Spleen (tissue), 11 donors: ENCODE measurements at regions not wholly inside any gene's neighbourhood (a gene's known extent, or its start where the extent isn't known, plus 50 kb on each side); places are given as distances from the start of the nearest gene placed in this dataset.

Experiments used
- DNase-seq: peaks from one replicate; pipeline ENCODE4 v3.0.0-alpha.2; 2020
- H3K27ac ChIP-seq, 8 donors: fragments of 200-600 bp; sonication (generic) in 7 of 8; 1 replicate in 4 of 8; 2 replicates in 4 of 8; pipeline versions ENCODE4 v1.5.0 to v1.8.0; 2016 to 2021; ENCODE audit warnings: inconsistent platforms in 4 of 8, mild to moderate bottlenecking in 4 of 8, moderate library complexity in 1 of 8
- H3K27me3 ChIP-seq, 7 donors: fragments of 200-600 bp; sonication (generic) in 6 of 7; replicated peaks in 1 of 7; 1 replicate in 4 of 7; 2 replicates in 3 of 7; pipeline versions ENCODE4 v1.5.0 to v1.8.0; 2016 to 2021; ENCODE audit warnings: inconsistent platforms in 3 of 7, mild to moderate bottlenecking in 1 of 7
- H3K36me3 ChIP-seq, 6 donors: fragments of 200-600 bp; sonication (generic) in 5 of 6; 1 replicate in 4 of 6; 2 replicates in 2 of 6; pipeline versions ENCODE4 v1.5.0 to v1.8.0; 2016 to 2021; ENCODE audit warnings: inconsistent platforms in 2 of 6
- H3K4me1 ChIP-seq, 6 donors: fragments of 200-600 bp; sonication (generic) in 5 of 6; 1 replicate in 3 of 6; 2 replicates in 3 of 6; pipeline versions ENCODE4 v1.5.0 to v1.8.0; 2016 to 2021; ENCODE audit warnings: inconsistent platforms in 3 of 6
- H3K4me3 ChIP-seq, 8 donors: fragments of 200-600 bp; sonication (generic) in 7 of 8; 1 replicate in 4 of 8; 2 replicates in 4 of 8; pipeline versions ENCODE4 v1.5.0 to v1.8.0; 2016 to 2021; ENCODE audit warnings: inconsistent platforms in 4 of 8, mild to moderate bottlenecking in 4 of 8, moderate library complexity in 2 of 8
- H3K9me3 ChIP-seq, 8 donors: fragments of 200-600 bp; sonication (generic) in 7 of 8; 1 replicate in 4 of 8; 2 replicates in 4 of 8; pipeline versions ENCODE4 v1.5.0 to v1.8.0; 2016 to 2021; ENCODE audit warnings: inconsistent platforms in 4 of 8
- POLR2A ChIP-seq, 3 donors: fragments of 450-650 bp; IDR thresholded peaks; one replicate each; pipeline ENCODE4 v1.5.1; 2017; ENCODE audit warnings: antibody characterized with exemption in 3 of 3, mild to moderate bottlenecking in 1 of 3
- POLR2AphosphoS5 ChIP-seq, 3 donors: sonication (generic); formaldehyde crosslinking; IDR thresholded peaks; one replicate each; pipeline ENCODE4 v1.5.1; 2017; ENCODE audit warnings: antibody characterized with exemption in 3 of 3
- WGBS, 5 donors: extraction: QIAGEN DNeasy Blood & Tissue Kit in 3 of 5; methylation state at CpG; one replicate each; pipeline versions ENCODE4 v1.1.5 to v1.1.7; 2013 to 2018; 5-methylcytosine and 5-hydroxymethylcytosine counted together
- intact Hi-C: fragments of 100-400 bp; cut with DNase I; formaldehyde crosslinking; loops from one replicate; pipeline ENCODE4 v1.15.0; 2023; ENCODE audit warnings: low total_unique reads
- TF ChIP-seq, protein P1 (sequence below), 11 experiments: fragments of 200-600 bp in 7 of 11; fragments of 450-650 bp in 4 of 11; sonication (generic) in 4 of 11; IDR thresholded peaks in 8 of 11; conservative IDR thresholded peaks in 3 of 11; 1 replicate in 7 of 11; 2 replicates in 4 of 11; pipeline versions ENCODE4 v1.4.0 to v1.8.0; 2016 to 2021; ENCODE audit warnings: antibody characterized with exemption in 11 of 11, inconsistent platforms in 4 of 11, mild to moderate bottlenecking in 1 of 11
- donor health status: healthy with polysubstance abuse.
- donor health status: DM: no; HTN: no; CAD: no; lungs with moderate emphysema.
- donor health status: DM: no; HTN: no; CAD: no.
- donor health status: Bipolar disorder and iron deficiency.
- donor health status: healthy.
- donor health status: DM: no; HTN: no; CAD: no.
- donor health status: DM: yes; HTN: yes; CAD: no.

DNA sequence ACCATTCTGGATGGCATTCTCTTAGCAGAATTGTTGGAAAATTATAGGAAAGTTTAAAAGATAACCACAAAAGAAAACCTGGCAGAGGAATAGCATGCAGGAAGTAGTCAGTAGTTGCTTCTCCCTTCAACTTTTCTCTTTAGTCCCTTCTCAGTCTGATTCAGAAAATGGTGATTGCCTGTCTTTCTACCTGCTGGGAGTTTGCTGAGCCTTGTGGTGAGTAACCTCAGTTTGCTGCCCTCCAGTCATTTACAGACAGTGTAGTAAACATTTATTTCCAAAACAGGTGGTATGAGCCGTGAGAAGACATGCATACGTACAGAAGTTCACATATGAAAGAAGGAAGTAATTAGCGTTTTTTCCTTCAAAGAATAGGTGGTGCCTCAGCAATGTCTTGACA lies 224.7 kb upstream of the POU1F1 start:
- H3K4me1 ChIP-seq, result no peaks in the 10 kb centered on the region
- 48 to 78% (median 51%) methylated on average over 3 of the region's 3 CpGs for WGBS, 5 donors
- TF ChIP-seq POLR2AphosphoS5 (IDR thresholded peaks at IDR 0.05) (no peak), POLR2A (IDR thresholded peaks at IDR 0.05) (no peak)
- TF ChIP-seq, protein P1, sequence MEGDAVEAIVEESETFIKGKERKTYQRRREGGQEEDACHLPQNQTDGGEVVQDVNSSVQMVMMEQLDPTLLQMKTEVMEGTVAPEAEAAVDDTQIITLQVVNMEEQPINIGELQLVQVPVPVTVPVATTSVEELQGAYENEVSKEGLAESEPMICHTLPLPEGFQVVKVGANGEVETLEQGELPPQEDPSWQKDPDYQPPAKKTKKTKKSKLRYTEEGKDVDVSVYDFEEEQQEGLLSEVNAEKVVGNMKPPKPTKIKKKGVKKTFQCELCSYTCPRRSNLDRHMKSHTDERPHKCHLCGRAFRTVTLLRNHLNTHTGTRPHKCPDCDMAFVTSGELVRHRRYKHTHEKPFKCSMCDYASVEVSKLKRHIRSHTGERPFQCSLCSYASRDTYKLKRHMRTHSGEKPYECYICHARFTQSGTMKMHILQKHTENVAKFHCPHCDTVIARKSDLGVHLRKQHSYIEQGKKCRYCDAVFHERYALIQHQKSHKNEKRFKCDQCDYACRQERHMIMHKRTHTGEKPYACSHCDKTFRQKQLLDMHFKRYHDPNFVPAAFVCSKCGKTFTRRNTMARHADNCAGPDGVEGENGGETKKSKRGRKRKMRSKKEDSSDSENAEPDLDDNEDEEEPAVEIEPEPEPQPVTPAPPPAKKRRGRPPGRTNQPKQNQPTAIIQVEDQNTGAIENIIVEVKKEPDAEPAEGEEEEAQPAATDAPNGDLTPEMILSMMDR (IDR thresholded peaks at IDR 0.05 in 8 of 11, conservative IDR thresholded peaks at IDR 0.05 in 3 of 11), result no peak
- intact Hi-C loops, result no loop called here
- DNase-seq, result no peak
- H3K27me3 ChIP-seq, result no peaks in the 10 kb centered on the region
- H3K4me3 ChIP-seq, result no peak overlapping the region
- no peak overlapping the region for H3K27ac ChIP-seq
- H3K9me3 ChIP-seq, result no peaks in the 10 kb centered on the region
- H3K36me3 ChIP-seq, result no peaks in the 10 kb centered on the region

DNA sequence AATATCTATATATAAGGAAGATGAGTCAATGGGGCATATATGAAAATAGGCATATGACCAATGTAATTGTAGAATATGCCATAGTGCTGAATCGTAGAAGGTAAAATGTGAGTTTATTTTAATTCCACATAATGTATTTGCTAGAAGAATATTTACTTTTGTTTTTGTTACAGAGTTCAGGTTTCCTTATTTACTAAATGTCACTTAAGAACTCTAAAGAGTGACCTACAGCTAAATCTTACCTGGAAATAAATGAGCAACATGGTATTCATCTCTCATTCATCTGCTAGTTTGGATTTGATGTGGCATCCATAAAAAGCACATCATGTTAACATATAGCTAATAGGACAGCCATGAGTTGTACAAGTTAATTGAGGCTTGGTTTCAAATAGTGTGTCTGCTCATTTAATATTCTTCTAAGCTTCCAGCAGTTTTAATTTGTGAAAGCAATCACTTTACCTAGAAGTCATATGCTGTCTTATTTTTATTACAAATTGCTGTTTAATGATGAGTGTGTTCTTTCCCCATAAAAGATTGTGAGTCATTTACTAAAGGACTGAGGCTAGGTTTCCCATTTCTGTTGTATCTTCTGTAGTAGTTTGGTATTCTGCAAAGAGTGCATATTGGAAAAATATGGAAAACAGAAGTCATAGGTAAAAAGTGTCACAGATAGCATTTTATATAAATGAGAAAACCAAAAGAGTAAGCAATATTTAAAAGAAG lies 222.1 kb upstream of the POU1F1 start:
- H3K4me1 ChIP-seq, result no peaks in the 10 kb centered on the region
- H3K36me3 ChIP-seq, result no peaks in the 10 kb centered on the region
- no peak for DNase-seq
- no peak overlapping the region for H3K27ac ChIP-seq
- intact Hi-C loops, result no loop called here
- H3K9me3 ChIP-seq, result no peaks in the 10 kb centered on the region
- no peak for TF ChIP-seq POLR2A (IDR thresholded peaks at IDR 0.05)
- TF ChIP-seq, protein P1 (IDR thresholded peaks at IDR 0.05 in 8 of 11, conservative IDR thresholded peaks at IDR 0.05 in 3 of 11), result no peak
- no peaks in the 10 kb centered on the region for H3K27me3 ChIP-seq
- 87 to 94% (median 90%) methylated on average over 1 of the region's 1 CpG for WGBS, 5 donors
- no peak overlapping the region for H3K4me3 ChIP-seq

DNA sequence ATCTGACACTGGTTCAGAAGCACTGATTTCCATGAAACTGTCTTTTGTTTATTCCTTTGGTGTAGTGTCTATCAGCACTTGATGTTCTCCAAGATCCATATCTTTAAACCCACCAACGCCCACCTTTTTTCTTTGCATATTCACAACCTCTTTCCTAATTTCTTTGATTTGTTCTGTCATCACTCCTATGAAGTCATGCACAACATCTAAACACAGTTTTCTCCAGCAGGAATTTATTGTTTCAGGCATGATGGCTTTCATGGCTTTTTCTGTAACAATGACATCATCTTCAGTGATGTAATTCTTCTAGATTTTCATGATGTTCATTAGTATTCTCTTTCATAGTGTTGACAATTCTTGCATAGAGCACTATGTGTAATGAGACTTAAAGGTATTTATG lies 219.6 kb upstream of the POU1F1 start:
- WGBS, 5 donors, result 54 to 76% (median 61%) methylated on average over 1 of the region's 1 CpG
- intact Hi-C loops, result no loop called here
- DNase-seq, result no peak
- Histone ChIP-seq H3K4me1 (no peaks in the 10 kb centered on the region), H3K27me3 (no peaks in the 10 kb centered on the region), H3K27ac (no peak overlapping the region), H3K36me3 (no peaks in the 10 kb centered on the region), H3K9me3 (no peaks in the 10 kb centered on the region), H3K4me3 (no peak overlapping the region)
- TF ChIP-seq POLR2AphosphoS5 (IDR thresholded peaks at IDR 0.05) (no peak), POLR2A (IDR thresholded peaks at IDR 0.05) (no peak)
- TF ChIP-seq, protein P1 (IDR thresholded peaks at IDR 0.05 in 8 of 11, conservative IDR thresholded peaks at IDR 0.05 in 3 of 11), result no peak

DNA sequence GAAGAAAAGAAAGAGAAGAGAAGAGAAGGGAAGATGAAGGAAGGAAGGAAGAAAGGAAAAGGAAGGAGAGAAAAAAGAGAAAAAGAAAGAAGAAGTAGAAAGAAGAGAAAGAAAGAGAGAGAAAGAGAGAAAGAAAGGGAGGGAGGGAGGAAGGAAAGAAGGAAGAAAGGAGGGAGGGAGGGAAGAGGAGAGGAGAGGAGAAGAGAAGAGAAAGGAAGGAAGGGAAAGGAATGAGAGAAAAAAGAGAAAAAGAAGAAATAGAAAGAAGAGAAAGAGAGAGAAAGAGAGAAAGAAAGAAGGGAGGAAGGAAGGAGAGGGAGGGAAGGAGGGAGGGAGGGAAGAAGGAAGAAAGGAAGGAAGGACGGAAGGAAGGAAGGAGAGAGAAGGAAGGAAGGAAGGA lies 217.9 kb upstream of the POU1F1 start:
- Histone ChIP-seq H3K36me3 (no peaks in the 10 kb centered on the region), H3K4me1 (no peaks in the 10 kb centered on the region), H3K27ac (no peak overlapping the region), H3K4me3 (no peak overlapping the region), H3K9me3 (no peaks in the 10 kb centered on the region), H3K27me3 (no peaks in the 10 kb centered on the region)
- intact Hi-C loops, result no loop called here
- 75 to 100% (median 86%) methylated on average over 1 of the region's 1 CpG; no CpG with 5 or more reads in 1 of the 5 donors for WGBS, 5 donors
- DNase-seq, result no peak
- TF ChIP-seq POLR2A (IDR thresholded peaks at IDR 0.05) (no peak), POLR2AphosphoS5 (IDR thresholded peaks at IDR 0.05) (no peak)
- TF ChIP-seq, protein P1 (IDR thresholded peaks at IDR 0.05 in 8 of 11, conservative IDR thresholded peaks at IDR 0.05 in 3 of 11), result no peak
